ENCODE measurements at regions not wholly inside any gene's neighbourhood (a gene's known extent, or its start where the extent isn't known, plus 50 kb on each side); places are given as distances from the start of the nearest gene placed in this dataset.

- DNase-seq (ENCODE audit: low spot score), result no peak
Measured at GRCh38 chr17:56096026-56096810, 57.1 kb upstream of the ANKFN1 start.

GRCh38 chr17:56098746-56099145 is 54.5 kb upstream of the ANKFN1 start:
- no peak for DNase-seq (ENCODE audit: low spot score)

GRCh38 chr17:56099649-56100048 is 53.6 kb upstream of the ANKFN1 start:
- no peak for DNase-seq (ENCODE audit: low spot score)
